Activated CD8-positive, alpha-beta memory T cell treated with anti-CD3 and anti-CD28 coated beads for 24 hours (primary cell): ENCODE measurements at regions not wholly inside any gene's neighbourhood (a gene's known extent, or its start where the extent isn't known, plus 50 kb on each side); places are given as distances from the start of the nearest gene placed in this dataset.

Experiments used
- DNase-seq: peaks from one replicate; pipeline ENCODE4 v3.0.0-alpha.2; 2020

GRCh38 chr12:24500831-24501230 is 448.1 kb downstream of the BCAT1 start:
- no peak for DNase-seq

GRCh38 chr12:24500421-24500820 is 448.5 kb downstream of the BCAT1 start:
- no peak for DNase-seq

- no peak for DNase-seq
These were observed 449.5 kb downstream of the BCAT1 start for GRCh38 chr12:24499151-24500146.

- no peak for DNase-seq
These were observed 452.1 kb downstream of the BCAT1 start for GRCh38 chr12:24496755-24497154.

GRCh38 chr12:24494401-24494800 is 454.5 kb downstream of the BCAT1 start:
- DNase-seq, result no peak

- no peak for DNase-seq
These were observed 456.9 kb downstream of the BCAT1 start for GRCh38 chr12:24491968-24492367.

GRCh38 chr12:24489939-24490338 is 459.0 kb downstream of the BCAT1 start:
- no peak for DNase-seq

- DNase-seq, result no peak
These were observed 459.8 kb downstream of the BCAT1 start for GRCh38 chr12:24488906-24489619.

GRCh38 chr12:24488091-24488596 is 460.8 kb downstream of the BCAT1 start:
- no peak for DNase-seq

- DNase-seq, result no peak
These were observed 461.3 kb downstream of the BCAT1 start for GRCh38 chr12:24487606-24488005.

- no peak for DNase-seq
These were observed 465.2 kb downstream of the BCAT1 start for GRCh38 chr12:24483732-24484131.

GRCh38 chr12:24482882-24483604 is 465.9 kb downstream of the BCAT1 start:
- no peak for DNase-seq

- DNase-seq, result no peak
These were observed 466.9 kb downstream of the BCAT1 start for GRCh38 chr12:24482044-24482443.

GRCh38 chr12:24480766-24481449 is 468.0 kb downstream of the BCAT1 start:
- DNase-seq, result no peak

- no peak for DNase-seq
These were observed 469.8 kb downstream of the BCAT1 start for GRCh38 chr12:24479131-24479530.

- no peak for DNase-seq
These were observed 470.6 kb downstream of the BCAT1 start for GRCh38 chr12:24478254-24478653.

- no peak for DNase-seq
These were observed 472.6 kb downstream of the BCAT1 start for GRCh38 chr12:24476310-24476709.

- DNase-seq, result no peak
These were observed 473.6 kb downstream of the BCAT1 start for GRCh38 chr12:24475337-24475736.

GRCh38 chr12:24473097-24473496 is 475.8 kb downstream of the BCAT1 start:
- no peak for DNase-seq

GRCh38 chr12:24470050-24470449 is 478.9 kb downstream of the BCAT1 start:
- DNase-seq, result no peak

GRCh38 chr12:24469089-24469488 is 479.8 kb downstream of the BCAT1 start:
- no peak for DNase-seq

- no peak for DNase-seq
These were observed 481.7 kb downstream of the BCAT1 start for GRCh38 chr12:24467226-24467625.
